HPDE6-E6E7 (cell line): ENCODE measurements at regions not wholly inside any gene's neighbourhood (a gene's known extent, or its start where the extent isn't known, plus 50 kb on each side); places are given as distances from the start of the nearest gene placed in this dataset.

ENCODE experiments used
- DNase-seq: peaks from one replicate; pipeline ENCODE4 v3.0.0; 2011; ENCODE audit warnings: missing footprints; ENCODE audit errors: extremely low spot score

- DNase-seq: no peak
Measured at GRCh38 chr18:32542221-32542798, 71.6 kb upstream of the GAREM1 start.

GRCh38 chr18:32530947-32531651 lies 60.4 kb upstream of the GAREM1 start:
- peak; percentile 41 for DNase-seq

- no peak for DNase-seq
Measured at GRCh38 chr18:32529722-32530420, 59.2 kb upstream of the GAREM1 start.

- no peak for DNase-seq
Measured at GRCh38 chr18:32520771-32521170, 50.1 kb upstream of the GAREM1 start.
